ENCODE measurements at regions not wholly inside any gene's neighbourhood (a gene's known extent, or its start where the extent isn't known, plus 50 kb on each side); places are given as distances from the start of the nearest gene placed in this dataset.
"Not testable (repeated sequence)": the region's sequence is repeated elsewhere in the genome, so short reads cannot be mapped to it uniquely, and the experiment has no call there.

GRCh38 chr14:66311990-66312389 is 174.2 kb upstream of the CCDC196 start:
- Histone ChIP-seq H3K9me3 (ENCODE audit: insufficient read depth, low read depth, low read length) (no peaks in the 10 kb centered on the region), H3K27me3 (ENCODE audit: insufficient read depth, low read length) (no peaks in the 10 kb centered on the region), H3K36me3 (ENCODE audit: insufficient read depth, low read length) (no peaks in the 10 kb centered on the region), H3K4me3 (ENCODE audit: low read length) (no peak overlapping the region), H3K9ac (ENCODE audit: low read depth, low read length) (no peak overlapping the region), H3K27ac (ENCODE audit: low read depth, low read length) (no peak overlapping the region), H3K4me1 (ENCODE audit: insufficient read depth, low read length) (no peaks in the 10 kb centered on the region)
- 89% methylated on average over 5 of the region's 5 CpGs for WGBS

GRCh38 chr14:66312451-66312850 is 173.7 kb upstream of the CCDC196 start:
- no peak overlapping the region for H3K27ac ChIP-seq (ENCODE audit: low read depth, low read length)
- no peaks in the 10 kb centered on the region for H3K9me3 ChIP-seq (ENCODE audit: insufficient read depth, low read depth, low read length)
- H3K9ac ChIP-seq (ENCODE audit: low read depth, low read length), result no peak overlapping the region
- 100% methylated on average over 1 of the region's 3 CpGs for WGBS
- no peaks in the 10 kb centered on the region for H3K36me3 ChIP-seq (ENCODE audit: insufficient read depth, low read length)
- no peaks in the 10 kb centered on the region for H3K4me1 ChIP-seq (ENCODE audit: insufficient read depth, low read length)
- H3K4me3 ChIP-seq (ENCODE audit: low read length), result no peak overlapping the region
- H3K27me3 ChIP-seq (ENCODE audit: insufficient read depth, low read length), result no peaks in the 10 kb centered on the region

- Histone ChIP-seq H3K9ac (ENCODE audit: low read depth, low read length) (no peak overlapping the region), H3K27ac (ENCODE audit: low read depth, low read length) (no peak overlapping the region), H3K4me3 (ENCODE audit: low read length) (no peak overlapping the region), H3K4me1 (ENCODE audit: insufficient read depth, low read length) (no peaks in the 10 kb centered on the region), H3K27me3 (ENCODE audit: insufficient read depth, low read length) (no peaks in the 10 kb centered on the region), H3K9me3 (ENCODE audit: insufficient read depth, low read depth, low read length) (no peaks in the 10 kb centered on the region), H3K36me3 (ENCODE audit: insufficient read depth, low read length) (no peaks in the 10 kb centered on the region)
- 64% methylated on average over 1 of the region's 1 CpG for WGBS
These were observed 171.1 kb upstream of the CCDC196 start for GRCh38 chr14:66315098-66315497.

DNA sequence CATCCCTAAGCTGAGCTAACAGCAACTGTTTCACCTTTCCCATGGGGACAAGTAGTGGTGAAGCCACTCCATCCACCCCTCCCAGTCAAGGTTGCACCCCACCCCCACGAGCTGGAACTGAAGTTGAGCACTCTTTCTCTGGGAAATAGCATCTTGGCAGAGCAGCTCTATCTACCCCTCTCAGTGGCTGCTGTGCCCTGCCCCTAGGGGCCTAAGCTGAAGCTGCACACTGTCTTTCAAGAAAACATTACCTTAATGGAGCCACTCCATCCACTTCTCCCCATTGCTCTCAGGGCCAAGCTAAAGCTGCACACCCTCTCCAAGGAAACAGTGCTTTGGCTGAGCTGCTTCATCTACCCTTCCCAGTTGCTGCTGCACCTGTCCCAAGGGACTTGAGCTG is 170.6 kb upstream of the CCDC196 start:
- H3K4me3 ChIP-seq (ENCODE audit: low read length), result no peak overlapping the region
- H3K27me3 ChIP-seq (ENCODE audit: insufficient read depth, low read length), result no peaks in the 10 kb centered on the region
- H3K36me3 ChIP-seq (ENCODE audit: insufficient read depth, low read length), result no peaks in the 10 kb centered on the region
- no peak overlapping the region for H3K27ac ChIP-seq (ENCODE audit: low read depth, low read length)
- H3K4me1 ChIP-seq (ENCODE audit: insufficient read depth, low read length), result no peaks in the 10 kb centered on the region
- no peaks in the 10 kb centered on the region for H3K9me3 ChIP-seq (ENCODE audit: insufficient read depth, low read depth, low read length)
- H3K9ac ChIP-seq (ENCODE audit: low read depth, low read length), result no peak overlapping the region
- 83% methylated on average over 1 of the region's 1 CpG for WGBS

GRCh38 chr14:66322564-66322963 is 163.6 kb upstream of the CCDC196 start:
- Histone ChIP-seq H3K9ac (ENCODE audit: low read depth, low read length) (no peak overlapping the region), H3K4me1 (ENCODE audit: insufficient read depth, low read length) (no peaks in the 10 kb centered on the region), H3K36me3 (ENCODE audit: insufficient read depth, low read length) (no peaks in the 10 kb centered on the region), H3K9me3 (ENCODE audit: insufficient read depth, low read depth, low read length) (peaks cover 4% of the 10 kb centered on the region; the same call in 1 of the 2 replicates), H3K4me3 (ENCODE audit: low read length) (no peak overlapping the region), H3K27me3 (ENCODE audit: insufficient read depth, low read length) (no peaks in the 10 kb centered on the region), H3K27ac (ENCODE audit: low read depth, low read length) (no peak overlapping the region)
- WGBS, result no CpG with 5 or more reads among the region's 1 CpG

- 73% methylated on average over 3 of the region's 4 CpGs for WGBS
- Histone ChIP-seq H3K27me3 (ENCODE audit: insufficient read depth, low read length) (no peaks in the 10 kb centered on the region), H3K4me3 (ENCODE audit: low read length) (no peak overlapping the region), H3K4me1 (ENCODE audit: insufficient read depth, low read length) (peaks cover 10% of the 10 kb centered on the region), H3K36me3 (ENCODE audit: insufficient read depth, low read length) (no peaks in the 10 kb centered on the region), H3K9me3 (ENCODE audit: insufficient read depth, low read depth, low read length) (no peaks in the 10 kb centered on the region), H3K9ac (ENCODE audit: low read depth, low read length) (no peak overlapping the region), H3K27ac (ENCODE audit: low read depth, low read length) (no peak overlapping the region)
These were observed 155.9 kb upstream of the CCDC196 start for GRCh38 chr14:66330228-66330627.

DNA sequence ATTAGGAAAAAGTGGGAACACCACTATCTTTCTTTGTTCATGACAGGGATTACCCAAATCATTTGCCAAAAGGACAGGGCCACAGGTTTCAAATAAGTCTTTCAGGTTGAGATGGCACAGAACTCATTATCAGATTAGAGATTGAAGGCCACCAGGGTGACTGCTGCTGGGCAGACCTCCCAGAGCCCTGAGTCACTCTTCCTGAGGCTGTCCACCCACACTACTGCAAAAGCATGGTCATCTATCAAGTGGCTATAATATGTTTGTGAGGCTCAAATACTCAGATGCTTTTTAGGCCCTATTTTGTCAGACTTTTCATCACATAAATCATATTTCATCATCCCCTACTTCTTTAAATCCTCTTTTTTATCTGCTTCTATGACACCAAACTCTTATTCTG is 155.3 kb upstream of the CCDC196 start:
- peaks cover 10% of the 10 kb centered on the region for H3K4me1 ChIP-seq (ENCODE audit: insufficient read depth, low read length)
- no peaks in the 10 kb centered on the region for H3K36me3 ChIP-seq (ENCODE audit: insufficient read depth, low read length)
- H3K27me3 ChIP-seq (ENCODE audit: insufficient read depth, low read length), result no peaks in the 10 kb centered on the region
- H3K27ac ChIP-seq (ENCODE audit: low read depth, low read length), result no peak overlapping the region
- H3K9me3 ChIP-seq (ENCODE audit: insufficient read depth, low read depth, low read length), result no peaks in the 10 kb centered on the region
- no peak overlapping the region for H3K9ac ChIP-seq (ENCODE audit: low read depth, low read length)
- no peak overlapping the region for H3K4me3 ChIP-seq (ENCODE audit: low read length)

GRCh38 chr14:66333293-66333692 is 152.9 kb upstream of the CCDC196 start:
- not testable (repeated sequence) for H3K9ac ChIP-seq (ENCODE audit: low read depth, low read length); H3K27ac ChIP-seq (ENCODE audit: low read depth, low read length); H3K9me3 ChIP-seq (ENCODE audit: insufficient read depth, low read depth, low read length); H3K36me3 ChIP-seq (ENCODE audit: insufficient read depth, low read length); H3K4me3 ChIP-seq (ENCODE audit: low read length); H3K27me3 ChIP-seq (ENCODE audit: insufficient read depth, low read length)
- 88% methylated on average over 3 of the region's 3 CpGs for WGBS
- peaks cover 10% of the 10 kb centered on the region for H3K4me1 ChIP-seq (ENCODE audit: insufficient read depth, low read length)

DNA sequence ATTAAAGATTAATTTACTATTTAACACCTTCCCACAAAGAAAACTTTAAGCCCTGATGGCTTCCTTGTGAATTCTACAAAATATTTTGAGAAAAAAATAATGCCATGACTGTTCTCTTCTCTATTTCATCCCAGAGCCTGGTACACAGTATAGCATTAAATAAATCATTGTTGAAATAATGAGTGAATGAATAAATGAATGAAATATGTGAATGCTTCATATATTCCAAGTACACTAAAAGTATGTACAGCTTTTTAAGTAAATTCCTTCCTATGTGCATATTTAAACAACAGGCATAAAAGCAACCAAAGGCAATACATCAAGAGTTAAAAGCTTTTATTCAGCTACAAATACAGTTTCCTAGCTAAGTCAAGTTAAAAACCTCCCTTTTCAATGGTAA is 144.9 kb upstream of the CCDC196 start:
- Histone ChIP-seq H3K4me1 (ENCODE audit: insufficient read depth, low read length) (peaks cover 6% of the 10 kb centered on the region), H3K27me3 (ENCODE audit: insufficient read depth, low read length) (no peaks in the 10 kb centered on the region), H3K27ac (ENCODE audit: low read depth, low read length) (no peak overlapping the region), H3K9ac (ENCODE audit: low read depth, low read length) (no peak overlapping the region), H3K36me3 (ENCODE audit: insufficient read depth, low read length) (no peaks in the 10 kb centered on the region), H3K4me3 (ENCODE audit: low read length) (no peak overlapping the region), H3K9me3 (ENCODE audit: insufficient read depth, low read depth, low read length) (no peaks in the 10 kb centered on the region)

DNA sequence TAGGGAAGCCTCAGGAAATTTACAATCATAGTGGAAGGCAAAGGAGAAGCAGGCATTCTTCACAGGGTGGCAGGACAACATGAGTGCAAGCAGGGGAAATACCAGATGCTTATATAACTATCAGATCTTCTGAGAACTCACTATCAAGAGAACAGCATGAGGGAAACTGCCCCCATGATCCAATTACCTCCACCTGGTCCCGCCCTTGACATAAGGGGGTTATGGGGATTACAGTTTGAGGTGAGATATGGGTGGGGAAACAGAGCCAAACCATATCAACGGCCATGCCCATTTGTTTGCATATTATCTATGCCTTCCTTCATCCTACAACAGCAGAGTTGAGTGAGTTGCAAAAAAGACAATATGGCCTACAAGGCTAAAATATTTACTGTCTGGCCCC is 140.2 kb upstream of the CCDC196 start:
- Histone ChIP-seq H3K4me1 (ENCODE audit: insufficient read depth, low read length) (peaks cover 6% of the 10 kb centered on the region), H3K27ac (ENCODE audit: low read depth, low read length) (no peak overlapping the region), H3K9ac (ENCODE audit: low read depth, low read length) (no peak overlapping the region), H3K4me3 (ENCODE audit: low read length) (no peak overlapping the region), H3K9me3 (ENCODE audit: insufficient read depth, low read depth, low read length) (0 out of 2 replicates have a peak, but pooled peaks cover under 1% of the 10 kb centered on the region), H3K36me3 (ENCODE audit: insufficient read depth, low read length) (no peaks in the 10 kb centered on the region), H3K27me3 (ENCODE audit: insufficient read depth, low read length) (no peaks in the 10 kb centered on the region)
- WGBS, result 71% methylated on average over 1 of the region's 2 CpGs

GRCh38 chr14:66351310-66351709 is 134.9 kb upstream of the CCDC196 start:
- Histone ChIP-seq H3K27ac (ENCODE audit: low read depth, low read length) (no peak overlapping the region), H3K4me1 (ENCODE audit: insufficient read depth, low read length) (no peaks in the 10 kb centered on the region), H3K36me3 (ENCODE audit: insufficient read depth, low read length) (no peaks in the 10 kb centered on the region), H3K9me3 (ENCODE audit: insufficient read depth, low read depth, low read length) (peaks cover 6% of the 10 kb centered on the region; the same call in 1 of the 2 replicates), H3K4me3 (ENCODE audit: low read length) (no peak overlapping the region), H3K27me3 (ENCODE audit: insufficient read depth, low read length) (no peaks in the 10 kb centered on the region), H3K9ac (ENCODE audit: low read depth, low read length) (no peak overlapping the region)
- WGBS, result no CpG with 5 or more reads among the region's 1 CpG

DNA sequence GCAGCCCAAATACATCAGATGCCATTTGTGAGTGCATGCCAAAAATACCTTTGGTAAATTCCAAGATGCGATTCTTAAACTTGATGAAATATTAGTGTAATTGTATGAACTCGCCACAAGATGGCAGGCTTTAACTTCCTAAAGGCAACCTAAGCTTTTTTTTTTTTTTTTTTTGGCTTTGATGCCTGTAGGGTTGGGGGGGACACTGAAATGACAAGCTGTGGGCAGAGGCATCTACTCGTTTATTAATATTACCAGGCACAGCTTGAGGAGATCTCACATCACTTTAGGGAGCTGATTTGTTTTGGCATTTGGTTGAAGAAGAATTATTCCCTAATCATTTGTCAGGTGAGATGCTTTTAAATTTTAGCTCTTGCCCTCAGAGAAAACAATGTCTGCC is 126.7 kb upstream of the CCDC196 start:
- no peak overlapping the region for H3K4me3 ChIP-seq (ENCODE audit: low read length)
- H3K4me1 ChIP-seq (ENCODE audit: insufficient read depth, low read length), result peaks cover 8% of the 10 kb centered on the region; the same call in 1 of the 2 replicates
- no peaks in the 10 kb centered on the region for H3K9me3 ChIP-seq (ENCODE audit: insufficient read depth, low read depth, low read length)
- H3K9ac ChIP-seq (ENCODE audit: low read depth, low read length), result no peak overlapping the region
- no peaks in the 10 kb centered on the region for H3K27me3 ChIP-seq (ENCODE audit: insufficient read depth, low read length)
- no peak overlapping the region for H3K27ac ChIP-seq (ENCODE audit: low read depth, low read length)
- no peaks in the 10 kb centered on the region for H3K36me3 ChIP-seq (ENCODE audit: insufficient read depth, low read length)
- 0% methylated on average over 3 of the region's 3 CpGs for WGBS

Measured in HUES64 (cell line).